ENCODE measurements at regions not wholly inside any gene's neighbourhood (a gene's known extent, or its start where the extent isn't known, plus 50 kb on each side); places are given as distances from the start of the nearest gene placed in this dataset.
"Not testable (repeated sequence)": the region's sequence is repeated elsewhere in the genome, so short reads cannot be mapped to it uniquely, and the experiment has no call there.

GRCh38 chr3:16070707-16071106, 103.8 kb upstream of the GALNT15 start:
- H3K27ac Mint-ChIP-seq: no peak overlapping the region
- H3K36me3 Mint-ChIP-seq (ENCODE audit: low read depth): no peaks in the 10 kb centered on the region
- no peak for TF ChIP-seq CTCF (IDR thresholded peaks at IDR 0.05)
- DNase-seq: no peak
- H3K27me3 Mint-ChIP-seq (ENCODE audit: low read depth, poor library complexity): peaks cover 17% of the 10 kb centered on the region
- H3K9me3 Mint-ChIP-seq: no peaks in the 10 kb centered on the region
- no peak overlapping the region for H3K4me3 Mint-ChIP-seq
- no peaks in the 10 kb centered on the region for H3K4me1 Mint-ChIP-seq

- no peak overlapping the region for H3K27ac Mint-ChIP-seq
- H3K4me1 Mint-ChIP-seq: no peaks in the 10 kb centered on the region
Measured at GRCh38 chr3:16071206-16071605, 103.3 kb upstream of the GALNT15 start.

DNA sequence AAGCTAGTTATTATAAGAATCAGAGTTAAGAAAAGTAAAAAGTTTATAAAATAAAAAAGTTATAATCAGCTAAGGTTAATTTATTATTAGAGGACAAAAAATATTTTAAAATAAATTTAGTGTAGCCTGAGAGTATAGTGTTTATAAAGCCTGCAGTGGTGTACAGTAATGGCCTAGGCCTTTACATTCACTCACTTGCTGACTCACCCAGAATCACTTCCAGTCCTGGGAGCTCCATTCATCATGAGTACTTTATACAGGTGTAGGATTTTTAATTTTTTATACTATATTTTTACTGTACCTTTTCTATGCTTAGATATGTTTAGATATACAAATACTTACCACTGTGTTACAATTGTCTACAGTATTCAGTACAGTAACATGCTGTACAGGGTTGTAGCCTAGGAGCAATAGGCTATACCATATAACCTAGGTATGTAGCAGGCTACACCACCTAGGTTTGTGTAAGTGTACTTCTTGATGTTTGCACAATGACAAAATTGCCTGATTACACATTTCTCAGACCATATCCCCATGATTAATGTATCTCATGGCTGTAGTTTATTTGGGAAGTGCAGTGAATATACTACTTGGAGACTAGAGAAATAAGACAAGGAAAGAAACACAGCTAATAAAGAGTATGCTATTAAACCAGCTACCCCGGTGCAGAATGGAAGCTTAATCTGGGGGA, 101.9 kb upstream of the GALNT15 start:
- Mint-ChIP-seq H3K27me3 (ENCODE audit: low read depth, poor library complexity) (peaks cover 13% of the 10 kb centered on the region), H3K4me3 (no peak overlapping the region), H3K36me3 (ENCODE audit: low read depth) (no peaks in the 10 kb centered on the region), H3K4me1 (no peaks in the 10 kb centered on the region), H3K9me3 (peaks cover 3% of the 10 kb centered on the region), H3K27ac (no peak overlapping the region)
- TF ChIP-seq CTCF (IDR thresholded peaks at IDR 0.05): no peak
- no peak for DNase-seq

More at GRCh38 chr3:16071206-16071605, 103.3 kb upstream of the GALNT15 start:
- TF ChIP-seq CTCF (IDR thresholded peaks at IDR 0.05): no peak
- H3K36me3 Mint-ChIP-seq (ENCODE audit: low read depth): no peaks in the 10 kb centered on the region
- no peak for DNase-seq
- H3K27me3 Mint-ChIP-seq (ENCODE audit: low read depth, poor library complexity): peaks cover 17% of the 10 kb centered on the region
- no peak overlapping the region for H3K4me3 Mint-ChIP-seq
- no peaks in the 10 kb centered on the region for H3K9me3 Mint-ChIP-seq

- peaks cover 10% of the 10 kb centered on the region for H3K9me3 Mint-ChIP-seq
- no peaks in the 10 kb centered on the region for H3K36me3 Mint-ChIP-seq (ENCODE audit: low read depth)
- no peak overlapping the region for H3K27ac Mint-ChIP-seq
- DNase-seq: no peak
- H3K4me1 Mint-ChIP-seq: no peaks in the 10 kb centered on the region
- no peak overlapping the region for H3K4me3 Mint-ChIP-seq
- H3K27me3 Mint-ChIP-seq (ENCODE audit: low read depth, poor library complexity): peaks cover 13% of the 10 kb centered on the region
- TF ChIP-seq CTCF (IDR thresholded peaks at IDR 0.05): no peak
Measured at GRCh38 chr3:16073203-16073602, 101.3 kb upstream of the GALNT15 start.

- H3K27me3 Mint-ChIP-seq (ENCODE audit: low read depth, poor library complexity): peaks cover 13% of the 10 kb centered on the region
- not testable (repeated sequence) for H3K4me3 Mint-ChIP-seq; DNase-seq; H3K36me3 Mint-ChIP-seq (ENCODE audit: low read depth); H3K27ac Mint-ChIP-seq; H3K4me1 Mint-ChIP-seq; H3K9me3 Mint-ChIP-seq
Measured at GRCh38 chr3:16073990-16074671, 100.3 kb upstream of the GALNT15 start.

DNA sequence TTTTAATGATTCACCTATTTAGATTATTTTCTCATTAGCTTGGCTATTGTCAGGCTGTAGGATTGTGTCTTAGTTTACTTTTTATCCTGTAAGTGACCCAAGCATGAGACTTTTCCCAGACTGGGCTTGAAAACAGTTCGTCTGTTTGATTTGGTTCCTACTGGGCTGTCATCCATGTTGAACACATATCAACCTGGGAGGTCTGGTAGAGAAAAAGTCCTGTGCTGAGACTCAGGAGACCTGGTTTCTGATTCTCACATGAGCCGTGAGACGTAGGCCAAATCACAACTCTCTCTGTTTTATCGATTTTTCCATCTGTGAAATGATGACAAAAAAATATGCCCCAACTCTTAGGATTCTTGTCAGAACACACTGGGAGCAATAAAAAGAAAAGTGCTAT, 98.8 kb upstream of the GALNT15 start:
- TF ChIP-seq CTCF (IDR thresholded peaks at IDR 0.05): no peak
- DNase-seq: no peak
- Mint-ChIP-seq H3K27ac (no peak overlapping the region), H3K36me3 (ENCODE audit: low read depth) (peaks cover 3% of the 10 kb centered on the region), H3K27me3 (ENCODE audit: low read depth, poor library complexity) (peaks cover 20% of the 10 kb centered on the region), H3K4me1 (no peaks in the 10 kb centered on the region), H3K9me3 (peaks cover 21% of the 10 kb centered on the region), H3K4me3 (no peak overlapping the region)
